ENCODE measurements at regions not wholly inside any gene's neighbourhood (a gene's known extent, or its start where the extent isn't known, plus 50 kb on each side); places are given as distances from the start of the nearest gene placed in this dataset.

- no peak for TF ChIP-seq CTCF (IDR thresholded peaks at IDR 0.05; ENCODE audit: borderline replicate concordance, extremely low read depth, low read length, poor library complexity, severe bottlenecking)
- TF ChIP-seq EZH2 (IDR thresholded peaks at IDR 0.05; ENCODE audit: borderline replicate concordance, low read depth, low read length, severe bottlenecking) = no peak
Observed at GRCh38 chrX:15943391-15943790, 88.8 kb upstream of the AP1S2 start.
